ENCODE measurements at regions not wholly inside any gene's neighbourhood (a gene's known extent, or its start where the extent isn't known, plus 50 kb on each side); places are given as distances from the start of the nearest gene placed in this dataset.

GRCh38 chr21:23799376-23799775, 1807.9 kb downstream of the MRPL39 start:
- TF ChIP-seq CTCF (IDR thresholded peaks at IDR 0.05) = no peak
- TF ChIP-seq POLR2A (IDR thresholded peaks at IDR 0.05) = no peak

Data from body of pancreas (tissue), 4 donors.